GM18870 (cell line): ENCODE measurements at regions not wholly inside any gene's neighbourhood (a gene's known extent, or its start where the extent isn't known, plus 50 kb on each side); places are given as distances from the start of the nearest gene placed in this dataset.

Source experiments
- ATAC-seq: cut with Tn5 transposase; IDR thresholded peaks from one replicate; pipeline ENCODE4 v1.9.1; 2021; ENCODE audit warnings: moderate library complexity; ENCODE audit not compliant: unreplicated experiment

DNA sequence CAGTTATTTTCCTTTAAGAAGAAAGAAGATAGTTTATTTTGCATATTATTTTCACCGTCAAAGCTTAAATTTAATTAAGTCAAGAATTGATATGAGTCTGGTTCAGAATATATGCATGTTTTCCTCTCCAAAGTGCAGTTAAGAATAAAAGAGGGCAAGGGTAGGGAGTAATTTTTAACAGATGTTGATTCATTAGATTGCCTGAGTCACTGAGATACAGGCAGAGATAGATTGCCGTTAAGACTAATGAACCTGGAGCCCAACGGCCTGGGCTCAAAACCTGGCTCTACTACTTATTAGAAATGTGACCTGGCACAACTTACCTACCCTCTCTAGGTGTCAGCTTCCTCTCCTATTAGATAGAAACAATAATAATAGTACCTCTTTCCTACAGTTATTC lies 1037.4 kb upstream of the PABPC4L start:
- no peak for ATAC-seq

DNA sequence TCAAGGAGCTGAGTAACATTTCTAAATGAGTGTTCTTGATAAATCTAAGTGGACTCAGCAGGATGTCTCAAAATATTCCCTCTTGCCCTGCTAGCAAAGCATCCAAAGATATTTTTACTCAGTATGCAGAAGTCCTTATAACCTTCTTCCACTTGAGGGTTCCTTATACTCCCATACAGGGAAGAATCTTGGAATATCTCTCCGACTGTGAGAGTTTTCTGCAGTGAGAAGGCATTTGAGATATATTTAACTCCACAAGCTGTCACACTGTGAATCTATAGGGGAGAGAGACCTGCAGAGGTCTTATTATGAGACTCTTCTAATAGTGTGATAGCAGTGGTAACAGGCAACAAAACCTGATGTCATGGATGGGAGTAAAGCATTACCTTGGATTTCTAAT lies 1034.5 kb upstream of the PABPC4L start:
- no peak for ATAC-seq

DNA sequence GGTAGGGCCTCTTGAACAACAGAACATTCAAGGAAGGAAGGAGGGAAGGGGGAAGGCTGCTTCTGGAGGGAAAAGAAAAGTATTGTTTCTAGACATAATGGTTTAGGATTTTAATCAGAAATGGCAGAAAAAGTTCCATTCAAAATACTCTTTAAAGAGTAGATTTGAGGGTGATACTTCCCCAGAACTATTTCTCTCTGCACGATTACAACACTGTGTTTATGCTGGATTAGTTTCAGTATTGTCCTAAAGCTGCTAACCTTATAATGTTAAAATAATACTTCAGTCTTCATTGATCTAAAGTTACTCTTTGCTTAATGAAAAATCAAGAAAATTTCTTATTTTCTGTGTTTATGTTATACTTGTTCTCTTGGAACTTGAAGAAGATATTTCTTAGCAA lies 1026.3 kb upstream of the PABPC4L start:
- ATAC-seq: no peak

DNA sequence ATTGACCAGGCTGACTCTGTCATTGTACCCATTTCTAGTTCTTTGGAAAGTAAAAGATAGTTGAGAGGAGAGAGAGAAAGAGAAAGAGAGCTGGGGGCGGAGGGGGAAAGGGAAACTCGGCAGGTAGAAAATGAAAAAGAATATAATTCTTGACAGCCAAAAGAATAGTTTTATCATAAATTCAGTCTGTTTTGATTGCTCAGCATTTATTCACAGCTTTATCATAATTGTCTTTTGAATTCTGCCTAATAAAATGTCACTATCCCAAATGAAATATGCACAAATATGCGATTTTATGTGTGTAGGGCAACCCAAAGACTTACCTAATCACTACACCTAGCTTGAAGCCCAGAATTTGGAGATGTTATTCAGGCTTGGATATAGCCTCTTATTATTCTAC lies 1024.0 kb upstream of the PABPC4L start:
- no peak for ATAC-seq

DNA sequence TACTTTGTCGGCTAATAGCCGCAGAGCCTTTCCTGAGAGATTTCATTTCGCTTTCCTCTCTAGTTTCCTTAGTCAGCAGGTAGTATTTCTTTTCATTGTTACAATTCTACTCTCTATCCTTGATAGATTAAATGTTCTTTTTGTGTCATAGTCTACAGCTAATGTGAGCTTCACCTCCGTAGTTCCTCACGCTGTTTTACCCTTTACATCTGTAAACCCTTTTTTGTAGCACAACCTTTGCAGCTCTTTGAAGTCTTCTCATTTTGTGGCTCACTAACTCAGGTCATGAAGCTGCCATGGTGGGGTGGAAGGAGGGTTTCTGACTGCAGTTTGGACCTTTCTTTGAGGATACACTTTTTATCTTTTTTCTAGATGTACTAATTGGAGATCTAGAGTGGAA lies 1008.8 kb upstream of the PABPC4L start:
- no peak for ATAC-seq

DNA sequence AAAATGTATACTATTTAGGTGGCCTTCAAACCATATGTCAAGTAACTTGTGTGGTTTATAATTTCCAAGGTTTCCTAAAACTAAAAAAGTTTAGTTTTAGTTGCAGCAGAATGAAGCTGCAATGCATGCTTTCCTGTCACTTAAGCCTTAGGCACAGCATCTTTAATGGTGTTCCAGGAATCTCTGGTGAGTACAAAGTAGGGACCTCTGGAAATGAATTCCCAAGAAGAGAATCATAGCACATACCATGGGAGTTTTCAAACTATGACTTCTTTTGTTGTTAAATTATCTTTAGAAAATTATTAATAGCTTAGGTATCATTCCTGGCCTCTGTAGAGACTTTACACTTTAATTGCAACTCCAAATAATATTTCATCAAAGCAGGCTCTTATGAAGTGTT lies 1005.9 kb upstream of the PABPC4L start:
- no peak for ATAC-seq

DNA sequence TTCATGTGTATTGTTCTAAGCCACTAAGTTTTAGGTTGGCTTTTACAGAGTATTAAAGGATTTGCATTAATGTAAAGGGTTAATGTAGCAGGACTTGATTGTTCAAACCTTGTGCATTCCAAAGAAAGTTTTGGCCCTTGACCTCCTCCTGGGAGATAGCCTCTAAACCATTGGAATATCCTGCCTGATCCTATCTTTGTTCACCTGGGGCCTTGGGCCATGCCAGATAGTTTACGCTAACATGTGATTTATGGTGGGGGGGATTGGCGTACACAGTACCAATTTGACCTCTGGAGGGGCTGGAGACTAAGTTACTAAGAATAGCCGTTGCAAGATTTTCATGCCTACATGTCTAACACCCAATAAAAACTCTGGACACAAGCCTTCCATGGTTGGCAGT lies 1002.7 kb upstream of the PABPC4L start:
- no peak for ATAC-seq

DNA sequence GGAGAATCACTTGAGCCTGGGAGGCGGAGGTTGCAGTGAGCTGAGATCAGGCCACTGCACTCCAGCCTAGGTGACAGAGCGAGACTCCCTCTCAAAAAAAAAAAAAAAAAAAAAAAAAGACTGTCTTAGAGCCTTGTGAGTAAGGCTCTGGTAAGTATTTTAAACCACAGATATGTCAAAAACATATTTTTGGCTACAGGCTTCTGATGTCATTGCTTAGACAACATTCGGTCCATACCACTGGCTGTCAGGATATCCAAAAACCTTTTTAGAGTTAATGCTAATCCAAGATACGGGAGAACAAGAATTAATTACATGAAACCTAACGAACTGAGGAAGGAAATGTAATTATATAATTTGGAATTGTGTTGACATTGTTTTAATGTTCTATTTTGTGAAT lies 999.5 kb upstream of the PABPC4L start:
- ATAC-seq: no peak

DNA sequence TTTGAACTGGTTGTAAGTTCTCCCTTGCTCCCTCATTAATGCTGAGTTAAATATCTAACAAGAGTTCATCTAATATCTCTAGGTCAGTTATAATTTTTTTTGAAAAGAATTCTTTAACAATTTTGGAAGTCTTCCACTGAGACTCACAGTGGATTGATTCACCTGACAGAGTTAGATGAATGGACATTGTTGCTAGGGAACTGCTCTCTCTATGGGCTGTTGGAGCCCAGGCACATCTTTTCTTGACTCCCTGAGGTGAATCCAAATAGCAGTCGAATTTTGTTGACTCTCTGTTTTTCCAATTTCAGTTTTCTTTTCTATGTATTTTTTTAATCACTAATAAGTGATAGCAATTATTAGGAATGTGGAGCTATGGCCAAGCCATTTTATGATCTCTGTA lies 996.1 kb upstream of the PABPC4L start:
- no peak for ATAC-seq

DNA sequence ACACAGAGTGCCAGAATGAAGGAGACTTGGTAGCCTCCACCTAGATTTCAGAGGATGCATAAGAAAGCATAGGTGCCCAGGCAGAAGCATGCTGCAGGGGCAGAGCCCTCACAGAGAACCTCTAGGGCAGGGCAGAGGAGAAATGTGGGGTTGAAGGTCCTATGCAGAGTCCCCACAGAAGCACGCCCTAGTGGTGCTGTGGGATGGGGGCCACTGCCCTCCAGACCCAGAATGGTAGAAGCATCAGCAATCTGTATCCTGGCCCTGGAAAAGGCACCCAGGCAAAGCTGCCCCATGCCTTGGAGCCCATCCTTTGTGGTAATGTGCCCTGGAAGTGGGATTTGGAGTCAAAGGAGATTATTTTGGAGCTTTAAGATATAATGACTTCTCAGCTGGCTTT lies 992.9 kb upstream of the PABPC4L start:
- ATAC-seq: no peak

DNA sequence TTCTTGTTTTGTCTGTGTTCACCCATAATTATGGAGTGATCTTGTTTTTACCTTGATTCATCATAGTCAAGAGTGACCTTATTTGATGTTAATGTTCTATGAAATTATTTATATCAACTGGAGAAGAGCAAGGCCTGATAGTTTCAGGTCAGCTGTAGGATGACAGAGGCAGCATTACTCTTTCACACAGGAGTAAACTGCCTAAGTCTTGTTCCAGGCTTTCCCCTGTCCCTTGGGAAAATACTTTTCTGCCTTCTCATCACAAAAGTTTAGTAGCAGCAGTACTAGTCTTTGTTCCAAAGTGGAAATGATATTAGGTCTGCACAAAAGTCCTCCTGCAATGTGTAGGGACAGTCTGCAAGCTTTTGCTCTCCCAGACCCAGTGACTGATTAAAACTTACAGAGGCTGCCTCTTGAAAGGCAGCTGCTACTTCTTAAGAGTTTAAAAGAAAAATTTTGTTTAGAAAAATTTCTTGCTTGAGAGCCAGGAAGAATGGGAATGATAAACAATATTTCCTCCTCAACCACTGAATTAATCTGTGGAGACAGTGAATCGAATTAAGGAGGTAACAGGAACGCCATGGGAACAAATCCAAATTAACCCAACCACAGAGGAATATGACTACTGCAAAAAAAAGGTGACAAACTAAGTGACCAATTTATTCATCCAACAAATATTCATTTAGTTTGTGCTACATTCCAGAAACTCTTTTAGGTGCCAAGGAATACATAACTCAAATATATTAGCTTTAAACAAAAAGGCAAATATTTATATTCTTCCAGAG lies 991.4 kb upstream of the PABPC4L start:
- no peak for ATAC-seq

DNA sequence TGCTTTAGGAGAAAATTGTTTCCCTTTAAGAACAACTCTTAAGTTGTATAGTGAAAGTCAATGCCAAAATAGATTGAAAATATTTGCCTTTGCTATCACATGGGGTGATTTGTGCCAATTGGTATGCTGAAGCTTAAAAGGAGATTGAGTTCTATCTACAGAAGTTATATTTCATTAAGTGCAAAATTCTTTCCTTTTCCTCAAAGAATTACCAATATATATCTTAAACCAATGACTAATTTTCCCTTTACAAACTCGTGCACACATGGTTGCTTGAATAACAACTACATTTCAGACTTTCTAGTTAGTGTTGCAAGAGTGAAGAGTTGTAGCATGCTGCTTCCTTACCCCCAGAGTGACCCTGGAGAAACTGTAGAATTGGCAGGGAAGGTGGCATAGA lies 990.0 kb upstream of the PABPC4L start:
- no peak for ATAC-seq

DNA sequence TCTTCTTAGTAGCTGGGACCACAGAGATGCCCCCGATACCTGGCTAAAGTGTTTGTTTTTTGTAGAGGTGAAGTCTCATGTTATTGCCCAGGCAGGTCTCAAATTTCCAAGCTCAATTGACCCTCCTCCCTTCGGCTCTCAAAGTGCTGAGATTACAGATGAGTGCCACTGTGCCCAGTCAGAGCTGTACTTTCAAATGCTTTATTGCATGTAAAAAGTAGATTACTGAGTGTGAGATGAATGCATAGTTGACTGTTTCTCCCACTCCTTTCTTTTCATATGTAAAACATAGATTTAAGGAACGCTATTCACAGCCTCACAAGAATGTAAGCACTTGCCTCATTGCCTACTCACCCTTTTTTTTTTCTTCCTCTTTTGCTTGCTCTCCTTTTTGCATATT lies 984.4 kb upstream of the PABPC4L start:
- no peak for ATAC-seq

DNA sequence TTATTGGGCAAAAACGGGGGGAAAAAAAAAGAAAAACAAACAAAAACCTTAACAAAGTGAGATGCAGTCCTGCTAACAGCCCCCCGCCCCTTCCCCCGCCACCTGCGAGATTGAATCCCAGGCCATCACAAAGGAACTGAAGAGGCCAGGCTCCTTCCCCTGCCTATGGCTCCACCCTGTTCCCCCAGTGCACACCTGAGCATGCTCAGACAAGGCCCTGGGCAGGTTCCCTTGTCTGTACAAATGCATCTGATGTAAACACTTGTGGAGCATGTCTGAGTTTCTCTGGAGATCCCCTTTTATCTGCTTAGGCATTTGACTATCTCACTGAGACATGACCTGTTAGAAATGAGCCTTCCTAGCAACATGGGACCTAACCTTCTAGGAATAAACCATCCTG lies 983.7 kb upstream of the PABPC4L start:
- ATAC-seq: no peak

DNA sequence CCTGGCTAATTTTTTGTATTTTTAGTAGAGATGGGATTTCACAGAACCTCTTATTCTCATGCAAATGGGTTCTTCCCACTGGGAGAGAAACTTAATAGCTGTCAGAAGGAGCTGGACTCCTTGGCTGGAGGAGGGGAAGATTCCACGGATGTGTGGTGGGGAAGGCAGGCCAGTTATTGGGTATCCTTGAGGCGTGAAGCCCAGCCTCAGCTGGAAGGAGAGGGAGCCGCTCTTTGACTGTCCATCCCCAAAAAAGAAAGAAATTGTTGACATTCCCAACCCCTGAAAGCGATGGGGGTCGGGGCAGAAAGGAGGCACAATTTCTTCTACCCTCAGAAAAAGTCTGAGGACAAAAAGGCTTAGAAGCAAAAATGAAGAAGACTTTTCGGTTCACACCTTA lies 983.1 kb upstream of the PABPC4L start:
- no peak for ATAC-seq

DNA sequence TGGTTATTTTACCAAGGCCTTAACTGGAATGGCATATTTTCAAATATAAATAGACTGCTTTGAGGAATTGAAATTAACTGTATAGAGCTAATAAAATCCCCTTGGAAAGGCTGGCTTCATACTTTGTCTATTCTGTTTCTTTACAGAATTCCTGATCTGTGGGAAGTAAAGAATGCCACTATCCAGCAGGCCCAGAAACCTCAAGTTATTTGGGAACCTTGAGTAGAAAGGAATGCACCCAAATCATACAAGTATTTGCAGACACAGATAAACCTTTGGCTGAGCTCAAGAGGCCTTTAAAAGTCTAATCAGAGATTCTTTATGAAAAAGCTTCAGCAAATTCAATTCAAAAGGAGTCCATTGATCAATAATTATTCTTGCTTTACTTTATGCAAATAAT lies 975.7 kb upstream of the PABPC4L start:
- ATAC-seq: no peak

DNA sequence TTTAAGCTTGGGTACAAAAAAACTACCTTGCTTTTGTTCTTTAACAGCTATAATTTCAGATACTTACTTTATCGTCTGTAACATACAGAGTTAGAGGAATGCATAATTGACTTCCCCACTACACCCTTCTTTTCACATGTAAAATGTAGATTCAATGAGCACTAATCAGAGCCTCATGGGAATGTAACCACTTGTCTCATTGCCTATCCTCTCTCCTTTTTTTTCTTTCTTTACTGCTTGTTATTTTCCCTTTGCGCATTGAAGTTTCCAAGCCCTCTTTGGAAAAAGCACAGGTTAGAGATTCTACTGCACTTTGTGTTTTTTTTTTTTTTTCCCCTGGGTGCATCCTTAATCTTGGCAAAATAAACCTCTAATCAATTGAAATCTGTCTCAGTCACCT lies 965.1 kb upstream of the PABPC4L start:
- no peak for ATAC-seq

DNA sequence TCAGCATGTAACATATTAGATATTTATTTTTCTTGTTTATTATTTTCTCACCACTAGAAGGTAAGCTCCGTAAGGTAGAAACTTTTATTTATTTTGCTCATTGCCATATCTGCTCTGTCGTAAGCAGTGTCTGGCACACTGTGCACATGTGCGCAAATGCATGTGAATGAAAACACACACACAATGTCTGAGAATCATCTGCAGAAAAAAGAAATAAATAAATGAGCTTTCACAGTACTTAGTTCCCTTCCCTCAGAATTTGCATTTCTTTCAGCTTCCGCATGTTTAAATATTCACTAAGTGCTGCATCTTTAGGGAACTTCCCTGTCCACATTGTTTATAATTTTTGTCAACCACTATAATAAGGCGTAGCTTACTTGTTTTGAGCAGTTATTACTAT lies 963.0 kb upstream of the PABPC4L start:
- ATAC-seq: no peak

DNA sequence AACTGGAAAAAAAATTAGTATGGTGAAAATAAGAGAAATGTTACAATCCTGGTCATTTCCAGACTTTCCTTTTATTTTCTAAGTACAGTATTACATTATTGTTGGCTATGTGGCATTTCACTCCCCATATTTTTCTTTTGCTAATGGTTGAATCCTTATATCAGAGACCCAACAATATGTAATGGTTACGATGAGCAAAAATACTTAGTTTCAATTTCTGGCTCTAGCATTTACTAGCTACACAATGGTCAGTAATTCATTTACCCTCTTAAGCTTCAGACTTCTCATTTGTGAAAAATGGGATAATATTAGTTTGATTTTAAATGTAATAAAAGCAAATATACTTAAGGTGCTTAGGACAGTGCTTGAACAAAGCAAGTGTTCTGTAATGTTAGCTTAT lies 942.9 kb upstream of the PABPC4L start:
- no peak for ATAC-seq

DNA sequence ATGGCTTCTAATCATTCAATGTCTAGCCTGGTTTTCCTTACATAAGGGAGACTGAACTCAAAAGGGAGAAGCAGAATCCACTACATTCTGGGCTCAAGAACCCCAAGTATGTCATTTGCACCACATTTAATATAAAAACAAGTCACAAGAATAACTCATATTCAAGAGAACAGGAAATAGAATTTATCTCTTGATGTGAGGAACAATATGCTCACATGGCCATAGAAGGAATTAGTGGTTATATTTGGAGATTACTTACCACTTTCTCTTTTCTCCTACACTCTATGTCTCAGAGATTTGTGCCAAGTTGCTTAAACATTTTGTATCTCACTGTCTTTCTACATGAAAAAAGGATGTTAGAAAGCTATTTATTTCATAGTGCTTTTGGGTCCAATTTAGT lies 922.6 kb upstream of the PABPC4L start:
- no peak for ATAC-seq

DNA sequence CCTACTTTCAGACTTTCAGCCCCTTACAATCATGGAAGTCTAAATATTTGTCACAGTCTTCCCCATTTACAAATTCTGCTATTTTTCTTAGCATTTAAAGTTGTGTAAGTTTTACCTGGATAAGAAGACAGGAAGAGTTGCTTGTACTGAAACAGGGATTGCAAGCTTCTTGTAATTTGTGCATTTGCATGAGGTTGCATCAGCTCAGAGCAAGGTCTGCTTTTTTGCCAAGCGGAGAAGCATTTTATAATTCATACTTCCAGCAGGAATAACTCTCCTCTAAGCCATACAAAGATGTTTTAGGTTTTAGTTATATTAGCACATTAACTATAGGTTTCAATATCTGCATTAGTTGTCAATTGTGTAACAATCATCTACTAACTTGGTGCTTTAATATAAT lies 922.0 kb upstream of the PABPC4L start:
- no peak for ATAC-seq

DNA sequence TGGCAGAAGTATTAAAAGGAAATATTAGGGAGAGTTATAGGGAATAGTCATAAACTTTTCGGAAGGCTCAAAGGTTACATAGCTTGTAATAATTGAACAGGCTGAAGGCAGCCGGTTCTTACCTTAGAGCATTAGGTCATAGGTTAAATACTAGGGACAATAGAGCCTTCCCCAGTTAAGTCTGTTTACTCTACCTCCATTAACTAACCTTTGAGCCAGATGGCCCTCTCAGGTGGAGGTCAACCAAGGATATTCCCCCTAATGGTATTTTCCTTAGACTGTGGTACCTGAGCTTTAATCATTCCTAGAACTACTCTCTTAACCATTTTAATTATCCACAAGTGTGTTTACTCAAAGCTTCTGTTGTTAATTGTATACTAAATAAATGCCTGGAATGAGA lies 920.9 kb upstream of the PABPC4L start:
- no peak for ATAC-seq

DNA sequence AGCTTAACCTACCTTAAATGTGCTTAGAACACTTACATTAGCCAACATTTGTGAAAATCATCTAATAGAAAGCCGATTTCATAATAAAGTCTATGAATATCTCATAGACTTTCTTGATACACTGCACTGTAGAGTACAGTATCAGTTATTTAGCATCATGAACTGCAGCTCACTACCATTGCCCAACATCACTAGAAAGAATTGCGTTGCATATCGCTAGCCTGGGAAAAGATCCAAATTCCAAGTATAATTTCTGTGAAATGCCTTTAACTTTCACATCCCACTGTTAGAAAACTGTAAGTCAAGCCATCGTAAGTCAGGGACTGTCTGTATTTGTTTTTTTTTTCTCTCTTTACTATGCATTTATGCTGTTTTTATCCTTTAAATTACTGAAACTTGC lies 918.6 kb upstream of the PABPC4L start:
- ATAC-seq: no peak
